Lung (tissue), 11 donors: ENCODE measurements at regions not wholly inside any gene's neighbourhood (a gene's known extent, or its start where the extent isn't known, plus 50 kb on each side); places are given as distances from the start of the nearest gene placed in this dataset.

ENCODE experiments used
- ATAC-seq: fragments of 200-7000 bp; cut with Tn5 transposase; one replicate; pipeline ENCODE4 v1.9.1; 2020; ENCODE audit warnings: moderate number of reproducible peaks; ENCODE audit not compliant: insufficient read depth, low FRiP score
- DNase-seq, 3 donors: peaks; one replicate each; pipeline ENCODE4 v3.0.0-alpha.2; 2013 to 2017
- H3K27ac ChIP-seq, 2 donors: one replicate each; pipeline ENCODE4 v1.5.1; 2013; ENCODE audit warnings: mild to moderate bottlenecking in 2 of 2, moderate library complexity in 2 of 2, control low read depth in 1 of 2, inconsistent platforms in 1 of 2, low read depth in 1 of 2, low read length in 1 of 2
- H3K27me3 ChIP-seq, 3 donors: one replicate each; pipeline ENCODE4 v1.5.1; 2013; ENCODE audit warnings: low read length in 2 of 3; ENCODE audit not compliant: control insufficient read depth in 3 of 3, insufficient read depth in 3 of 3
- H3K36me3 ChIP-seq, 4 donors: one replicate each; pipeline ENCODE4 v1.5.1; 2013; ENCODE audit warnings: low read length in 4 of 4, mild to moderate bottlenecking in 1 of 4, moderate library complexity in 1 of 4; ENCODE audit not compliant: control insufficient read depth in 4 of 4, insufficient read depth in 4 of 4
- H3K4me1 ChIP-seq, 5 donors: one replicate each; pipeline ENCODE4 v1.5.1; 2013; ENCODE audit warnings: low read length in 5 of 5, mild to moderate bottlenecking in 2 of 5, moderate library complexity in 1 of 5; ENCODE audit not compliant: control insufficient read depth in 5 of 5, insufficient read depth in 5 of 5
- H3K4me3 ChIP-seq: one replicate; pipeline ENCODE4 v1.5.1; 2013; ENCODE audit warnings: mild to moderate bottlenecking, control low read depth, moderate library complexity
- H3K9ac ChIP-seq, 2 donors: one replicate each; pipeline ENCODE4 v1.5.1; 2013; ENCODE audit warnings: low read length in 2 of 2, control low read depth in 1 of 2; ENCODE audit not compliant: insufficient read depth in 1 of 2
- H3K9me3 ChIP-seq, 4 donors: one replicate each; pipeline ENCODE4 v1.5.1; 2013; ENCODE audit warnings: low read length in 3 of 4, mild to moderate bottlenecking in 1 of 4, moderate library complexity in 1 of 4; ENCODE audit not compliant: control insufficient read depth in 4 of 4, insufficient read depth in 3 of 4
- CTCF ChIP-seq: IDR thresholded peaks from 2 replicates; pipeline ENCODE4 v1.5.1; 2012; ENCODE audit warnings: mild to moderate bottlenecking; ENCODE audit errors: control extremely low read depth, extremely low read depth
- WGBS, 2 donors: extraction: QIAGEN DNeasy Blood & Tissue Kit; methylation state at CpG; one replicate each; pipeline ENCODE4 v1.1.7; 2013; 5-methylcytosine and 5-hydroxymethylcytosine counted together
- donor health status: control.
- donor health status: control.
- donor health status: Bipolar disorder and iron deficiency.
- donor health status: healthy.
- donor health status: DM: yes; HTN: yes; CAD: no.

- no peak overlapping the region for H3K4me3 ChIP-seq
- peaks cover 0 to 3% (median 0%) of the 10 kb centered on the region in 4 donors for H3K9me3 ChIP-seq
- 57 to 77% methylated on average over 2 of the region's 2 CpGs for WGBS, 2 donors
- no peaks in the 10 kb centered on the region for H3K4me1 ChIP-seq
- no peak overlapping the region for H3K27ac ChIP-seq
- DNase-seq: no peak
- no peak for ATAC-seq
- H3K36me3 ChIP-seq: no peaks in the 10 kb centered on the region
- no peaks in the 10 kb centered on the region for H3K27me3 ChIP-seq
- no peak for TF ChIP-seq CTCF
- H3K9ac ChIP-seq: no peak overlapping the region
These were observed 633.5 kb upstream of the ATXN8OS start for GRCh38 chr13:69474011-69474685.

GRCh38 chr13:69468624-69469023 lies 639.0 kb upstream of the ATXN8OS start:
- no peak overlapping the region for H3K9ac ChIP-seq
- H3K27ac ChIP-seq: no peak overlapping the region
- DNase-seq: no peak
- peaks cover 0 to 3% (median 0%) of the 10 kb centered on the region in 4 donors for H3K9me3 ChIP-seq
- H3K4me1 ChIP-seq: no peaks in the 10 kb centered on the region
- ATAC-seq: no peak
- no peaks in the 10 kb centered on the region for H3K36me3 ChIP-seq
- no peaks in the 10 kb centered on the region for H3K27me3 ChIP-seq
- 62 to 73% methylated on average over 2 of the region's 2 CpGs for WGBS, 2 donors
- no peak for TF ChIP-seq CTCF
- H3K4me3 ChIP-seq: no peak overlapping the region

GRCh38 chr13:69461397-69461796 lies 646.2 kb upstream of the ATXN8OS start:
- Histone ChIP-seq H3K27ac (no peak overlapping the region), H3K9me3 (peaks cover 0 to under 1% (median 0%) of the 10 kb centered on the region in 4 donors), H3K36me3 (no peaks in the 10 kb centered on the region), H3K9ac (no peak overlapping the region), H3K4me1 (peaks cover 0 to 6% (median 0%) of the 10 kb centered on the region in 5 donors), H3K27me3 (no peaks in the 10 kb centered on the region), H3K4me3 (no peak overlapping the region)
- ATAC-seq: no peak
- WGBS, 2 donors: 57 to 71% methylated on average over 2 of the region's 2 CpGs
- peak; percentile 15 to 66 (median 59) for DNase-seq
- no peak for TF ChIP-seq CTCF

GRCh38 chr13:69459346-69459745 lies 648.3 kb upstream of the ATXN8OS start:
- no peak overlapping the region for H3K9ac ChIP-seq
- no peak overlapping the region for H3K4me3 ChIP-seq
- peaks cover 0 to 5% (median 0%) of the 10 kb centered on the region in 4 donors for H3K9me3 ChIP-seq
- WGBS, 2 donors: 48 to 58% methylated on average over 4 of the region's 4 CpGs
- peaks cover 0 to 6% (median 0%) of the 10 kb centered on the region in 5 donors for H3K4me1 ChIP-seq
- DNase-seq: no peak
- ATAC-seq: no peak
- no peak overlapping the region for H3K27ac ChIP-seq
- no peaks in the 10 kb centered on the region for H3K27me3 ChIP-seq
- no peaks in the 10 kb centered on the region for H3K36me3 ChIP-seq
- TF ChIP-seq CTCF: no peak
